CD4-positive, alpha-beta memory T cell (primary cell): ENCODE measurements at regions not wholly inside any gene's neighbourhood (a gene's known extent, or its start where the extent isn't known, plus 50 kb on each side); places are given as distances from the start of the nearest gene placed in this dataset.

ENCODE experiments used
- CTCF ChIA-PET: fragments of 350-600 bp; sonication (Branson Sonifier 250); formaldehyde crosslinking; loops from one replicate; lab custom pipeline; 2021; ENCODE audit warnings: inconsistent platforms; ENCODE audit not compliant: partially characterized antibody; lab: Charles Lee
- POLR2A ChIA-PET: fragments of 350-600 bp; sonication (Branson Sonifier 250); formaldehyde crosslinking; loops from one replicate; lab custom pipeline; 2021; ENCODE audit not compliant: partially characterized antibody; lab: Charles Lee
- DNase-seq, 5 donors: peaks; one replicate each; pipeline versions ENCODE4 v3.0.0 to v3.0.0-alpha.2; 2020 to 2022; ENCODE audit warnings: mixed read lengths in 1 of 5
- H3K27ac ChIP-seq: one replicate; pipeline ENCODE4 v1.7.0; 2013; ENCODE audit warnings: low read depth, low read length
- H3K27me3 ChIP-seq: 2 replicates; pipeline ENCODE4 v1.7.0; 2013; ENCODE audit warnings: mild to moderate bottlenecking, low read length, moderate library complexity; ENCODE audit not compliant: insufficient read depth
- H3K36me3 ChIP-seq: 2 replicates; pipeline ENCODE4 v1.7.0; 2013; ENCODE audit warnings: mild to moderate bottlenecking, low read length, moderate library complexity; ENCODE audit not compliant: insufficient read depth
- H3K4me1 ChIP-seq: 2 replicates; pipeline ENCODE4 v1.7.0; 2013; ENCODE audit warnings: mild to moderate bottlenecking, low read length, moderate library complexity; ENCODE audit not compliant: insufficient read depth
- H3K4me3 ChIP-seq, 2 donors: one replicate each; pipeline ENCODE4 v1.7.0; 2013; ENCODE audit warnings: low read length in 2 of 2, mild to moderate bottlenecking in 1 of 2
- H3K9me3 ChIP-seq, 2 donors: one replicate each; pipeline ENCODE4 v1.7.0; 2013; ENCODE audit warnings: low read length in 2 of 2, control low read depth in 1 of 2; ENCODE audit not compliant: control insufficient read depth in 1 of 2
- H3K27ac Mint-ChIP-seq, 7 donors: one replicate each; pipeline ENCODE4 v1.8.0; 2020 to 2021; ENCODE audit warnings: mixed read lengths in 7 of 7, mild to moderate bottlenecking in 6 of 7, inconsistent platforms in 3 of 7, moderate library complexity in 3 of 7
- H3K27me3 Mint-ChIP-seq, 2 donors: one replicate each; pipeline ENCODE4 v1.8.0; 2020 to 2021; ENCODE audit warnings: mixed read lengths in 2 of 2
- H3K36me3 Mint-ChIP-seq, 2 donors: one replicate each; pipeline ENCODE4 v1.8.0; 2020 to 2021; ENCODE audit warnings: mixed read lengths in 2 of 2, inconsistent platforms in 1 of 2, mild to moderate bottlenecking in 1 of 2
- H3K4me1 Mint-ChIP-seq, 4 donors: one replicate each; pipeline ENCODE4 v1.8.0; 2020 to 2021; ENCODE audit warnings: mixed read lengths in 4 of 4, mild to moderate bottlenecking in 1 of 4
- H3K4me3 Mint-ChIP-seq, 8 donors: one replicate each; pipeline ENCODE4 v1.8.0; 2020 to 2021; ENCODE audit warnings: mixed read lengths in 8 of 8, mild to moderate bottlenecking in 7 of 8, moderate library complexity in 6 of 8, inconsistent platforms in 3 of 8
- H3K9me3 Mint-ChIP-seq, 8 donors: one replicate each; pipeline ENCODE4 v1.8.0; 2020 to 2021; ENCODE audit warnings: mixed read lengths in 8 of 8, mild to moderate bottlenecking in 5 of 8, inconsistent platforms in 3 of 8, moderate library complexity in 1 of 8
- intact Hi-C: fragments of 100-400 bp; cut with micrococcal nuclease; formaldehyde crosslinking; loops from one replicate; pipeline ENCODE4 v1.15.1; 2023

GRCh38 chr6:140011537-140011936, 637.1 kb upstream of the CITED2 start:
- no peaks in the 10 kb centered on the region for H3K36me3 ChIP-seq
- peaks cover 0 to under 1% of the 10 kb centered on the region in 2 donors for H3K27me3 Mint-ChIP-seq

DNA sequence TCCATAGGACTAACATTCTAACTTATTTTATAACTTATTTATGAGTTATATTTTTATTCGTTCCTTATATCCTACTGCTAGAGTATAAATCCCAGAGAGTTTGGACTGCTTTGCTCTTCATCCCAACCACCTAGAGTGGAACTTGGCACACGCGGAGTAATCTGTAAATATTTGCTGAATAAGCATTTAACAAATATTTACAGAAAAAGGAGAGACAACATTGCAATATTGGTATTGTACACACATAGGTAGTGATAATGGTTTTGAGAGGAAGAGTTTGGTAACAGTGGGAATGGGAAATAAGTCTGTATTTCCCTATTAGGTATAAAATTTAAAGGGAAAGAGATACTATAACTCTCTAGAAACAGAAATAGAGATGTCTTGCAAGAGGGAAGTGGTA, 634.8 kb upstream of the CITED2 start:
- no peaks in the 10 kb centered on the region for H3K9me3 ChIP-seq
- no peaks in the 10 kb centered on the region for H3K36me3 ChIP-seq
- Mint-ChIP-seq H3K4me1 (peaks cover 0 to 1% (median 0%) of the 10 kb centered on the region in 4 donors), H3K36me3 (no peaks in the 10 kb centered on the region), H3K27ac (no peak overlapping the region), H3K27me3 (peaks cover 1 to 4% of the 10 kb centered on the region in 2 donors), H3K4me3 (no peak overlapping the region), H3K9me3 (peaks cover 0 to 2% (median 0%) of the 10 kb centered on the region in 8 donors)
- no peak for DNase-seq
- no peak overlapping the region for H3K27ac ChIP-seq
- no peaks in the 10 kb centered on the region for H3K4me1 ChIP-seq
- CTCF ChIA-PET, result no interaction called here
- POLR2A ChIA-PET, result no interaction called here
- intact Hi-C loops, result no loop called here
- no peak overlapping the region for H3K4me3 ChIP-seq
- H3K27me3 ChIP-seq, result no peaks in the 10 kb centered on the region

More at GRCh38 chr6:140011537-140011936, 637.1 kb upstream of the CITED2 start:
- H3K9me3 ChIP-seq, result no peaks in the 10 kb centered on the region
- Mint-ChIP-seq H3K4me1 (peaks cover 0 to 1% (median 0%) of the 10 kb centered on the region in 4 donors), H3K9me3 (peaks cover 0 to 2% (median 0%) of the 10 kb centered on the region in 8 donors), H3K4me3 (no peak overlapping the region), H3K36me3 (no peaks in the 10 kb centered on the region), H3K27ac (no peak overlapping the region)
- intact Hi-C loops, result no loop called here
- no peaks in the 10 kb centered on the region for H3K4me1 ChIP-seq
- ChIA-PET CTCF (no interaction called here), POLR2A (no interaction called here)
- no peak overlapping the region for H3K27ac ChIP-seq
- no peak overlapping the region for H3K4me3 ChIP-seq
- H3K27me3 ChIP-seq, result no peaks in the 10 kb centered on the region
- no peak for DNase-seq

DNA sequence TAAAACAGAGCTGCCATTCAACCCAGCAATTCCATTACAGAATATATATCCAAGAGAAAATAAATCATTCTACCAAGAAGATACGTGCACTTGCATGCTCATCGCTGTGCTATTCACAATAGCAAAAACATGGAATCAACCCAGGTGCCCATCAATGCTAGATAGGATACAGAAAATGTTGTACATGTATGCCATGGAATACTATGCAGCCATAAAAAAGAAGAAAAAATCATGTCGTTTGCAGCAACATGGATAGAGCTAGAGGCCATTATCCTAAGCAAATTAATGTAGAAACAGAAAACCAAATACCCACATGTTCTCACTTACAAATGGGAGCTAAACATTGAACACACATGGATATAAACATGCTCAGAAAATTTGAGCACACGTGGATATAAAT, 633.1 kb upstream of the CITED2 start:
- Histone ChIP-seq H3K4me1 (no peaks in the 10 kb centered on the region), H3K27ac (no peak overlapping the region), H3K36me3 (no peaks in the 10 kb centered on the region), H3K9me3 (no peaks in the 10 kb centered on the region), H3K27me3 (no peaks in the 10 kb centered on the region), H3K4me3 (no peak overlapping the region)
- Mint-ChIP-seq H3K27me3 (peaks cover 1 to 4% of the 10 kb centered on the region in 2 donors), H3K36me3 (no peaks in the 10 kb centered on the region), H3K4me3 (no peak overlapping the region), H3K27ac (no peak overlapping the region), H3K4me1 (peaks cover 0 to 1% (median 0%) of the 10 kb centered on the region in 4 donors), H3K9me3 (peaks cover 0 to 1% (median 0%) of the 10 kb centered on the region in 8 donors)
- intact Hi-C loops, result no loop called here
- ChIA-PET CTCF (interaction anchor here (0.6 kb wide), 1 partner anchor 779 kb away, joined by 3 read pairs; no protein-coding TSS in a partner anchor), POLR2A (no interaction called here)
- no peak for DNase-seq

GRCh38 chr6:140003217-140003616, 628.8 kb upstream of the CITED2 start:
- H3K4me1 Mint-ChIP-seq, result no peaks in the 10 kb centered on the region
- peaks cover 1 to 4% of the 10 kb centered on the region in 2 donors for H3K27me3 Mint-ChIP-seq
- no peaks in the 10 kb centered on the region for H3K9me3 ChIP-seq
- H3K4me3 ChIP-seq, result no peak overlapping the region
- no peak overlapping the region for H3K27ac Mint-ChIP-seq
- no peaks in the 10 kb centered on the region for H3K27me3 ChIP-seq
- intact Hi-C loops, result no loop called here
- H3K36me3 Mint-ChIP-seq, result no peaks in the 10 kb centered on the region
- no peaks in the 10 kb centered on the region for H3K36me3 ChIP-seq
- POLR2A ChIA-PET, result no interaction called here
- CTCF ChIA-PET, result no interaction called here
- no peak overlapping the region for H3K4me3 Mint-ChIP-seq
- H3K27ac ChIP-seq, result no peak overlapping the region
- H3K9me3 Mint-ChIP-seq, result peaks cover 0 to 1% (median 0%) of the 10 kb centered on the region in 8 donors
- no peaks in the 10 kb centered on the region for H3K4me1 ChIP-seq
- no peak for DNase-seq

DNA sequence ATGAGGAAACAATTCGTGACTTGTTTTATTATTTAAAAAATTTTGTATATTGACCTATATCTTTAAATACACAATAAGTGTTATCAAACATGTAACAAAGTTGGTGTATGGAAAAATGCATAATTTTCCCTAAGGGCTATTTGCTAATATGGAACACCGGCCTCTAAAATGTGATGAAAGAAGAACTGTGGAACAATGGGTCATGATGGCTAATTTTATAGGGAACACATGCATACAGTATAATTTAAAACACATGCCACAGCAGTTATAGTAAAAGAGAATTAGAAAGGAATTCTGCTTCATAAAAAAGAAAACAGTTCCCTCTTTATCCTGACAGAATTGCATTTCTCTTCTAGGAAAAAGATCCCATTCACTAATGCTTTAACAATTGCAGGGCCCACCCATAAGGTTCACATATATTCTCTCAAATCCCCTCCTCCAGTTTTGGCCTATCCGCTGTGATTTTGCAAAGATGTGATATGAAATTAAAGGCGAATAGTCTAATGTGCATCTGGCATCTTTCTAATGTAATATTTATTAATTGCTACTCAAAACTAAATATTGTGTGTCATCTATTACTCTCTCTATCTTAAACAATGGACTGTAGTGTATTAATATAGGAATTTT, 628.1 kb upstream of the CITED2 start:
- Histone ChIP-seq H3K36me3 (no peaks in the 10 kb centered on the region), H3K4me3 (no peak overlapping the region), H3K4me1 (no peaks in the 10 kb centered on the region), H3K27me3 (no peaks in the 10 kb centered on the region), H3K9me3 (no peaks in the 10 kb centered on the region), H3K27ac (no peak overlapping the region)
- Mint-ChIP-seq H3K27me3 (peaks cover 1 to 4% of the 10 kb centered on the region in 2 donors), H3K4me3 (no peak overlapping the region), H3K4me1 (no peaks in the 10 kb centered on the region), H3K9me3 (peaks cover 0 to 1% (median 0%) of the 10 kb centered on the region in 8 donors), H3K36me3 (no peaks in the 10 kb centered on the region), H3K27ac (no peak overlapping the region)
- intact Hi-C loops, result no loop called here
- ChIA-PET CTCF (no interaction called here), POLR2A (no interaction called here)
- no peak for DNase-seq

DNA sequence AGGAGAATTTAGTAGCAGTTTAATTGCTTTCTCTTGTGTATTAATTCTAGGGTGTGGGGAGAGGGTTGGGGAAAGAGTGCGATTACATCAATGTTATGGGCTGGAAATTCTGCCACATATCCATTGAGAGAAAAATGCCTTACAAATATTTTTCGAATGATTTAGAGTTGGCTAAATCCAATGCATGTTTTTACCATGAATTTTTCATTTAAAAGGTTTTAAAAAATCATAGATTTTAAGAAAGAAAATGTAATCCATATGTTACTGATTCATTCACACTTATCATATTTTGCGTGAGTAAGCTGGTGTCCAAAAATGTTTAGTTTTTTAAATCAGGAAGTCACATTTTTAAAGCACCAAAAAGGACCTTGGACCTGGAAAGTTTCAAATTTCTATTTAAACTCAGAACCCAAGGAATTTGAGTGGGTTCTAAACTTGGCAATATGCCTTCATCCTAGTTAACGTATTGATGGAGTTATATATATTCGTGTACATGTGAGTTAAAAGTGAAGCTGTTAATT, 627.4 kb upstream of the CITED2 start:
- intact Hi-C loops, result no loop called here
- Mint-ChIP-seq H3K4me3 (no peak overlapping the region), H3K27me3 (peaks cover 1 to 4% of the 10 kb centered on the region in 2 donors), H3K4me1 (no peaks in the 10 kb centered on the region), H3K9me3 (peaks cover 0 to 1% (median 0%) of the 10 kb centered on the region in 8 donors), H3K27ac (no peak overlapping the region), H3K36me3 (no peaks in the 10 kb centered on the region)
- no peak overlapping the region for H3K4me3 ChIP-seq
- no peaks in the 10 kb centered on the region for H3K4me1 ChIP-seq
- POLR2A ChIA-PET, result no interaction called here
- H3K27ac ChIP-seq, result no peak overlapping the region
- no peaks in the 10 kb centered on the region for H3K36me3 ChIP-seq
- H3K9me3 ChIP-seq, result no peaks in the 10 kb centered on the region
- no peak for DNase-seq
- CTCF ChIA-PET, result no interaction called here
- no peaks in the 10 kb centered on the region for H3K27me3 ChIP-seq

DNA sequence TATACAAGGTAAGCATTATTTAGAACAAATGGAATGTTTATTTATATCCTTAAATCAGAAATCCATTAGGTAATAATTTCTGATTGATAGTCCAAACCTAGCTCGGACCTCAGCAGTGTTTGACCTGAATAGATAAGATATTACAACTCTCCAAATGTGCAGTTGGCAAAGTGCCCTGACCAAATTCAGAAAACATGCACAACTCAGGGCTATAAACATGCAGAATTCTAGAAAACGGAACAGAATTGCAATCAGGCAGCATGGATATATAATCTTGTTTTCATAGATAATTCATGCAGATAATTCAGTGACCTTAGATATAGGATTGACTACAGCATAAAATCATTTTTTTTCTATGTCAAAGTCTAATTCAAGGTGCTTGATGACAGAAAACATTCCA, 626.6 kb upstream of the CITED2 start:
- Mint-ChIP-seq H3K27me3 (peaks cover 0 to 1% of the 10 kb centered on the region in 2 donors), H3K9me3 (peaks cover 0 to 1% (median 0%) of the 10 kb centered on the region in 8 donors), H3K4me1 (no peaks in the 10 kb centered on the region), H3K36me3 (no peaks in the 10 kb centered on the region), H3K4me3 (no peak overlapping the region), H3K27ac (no peak overlapping the region)
- no peaks in the 10 kb centered on the region for H3K4me1 ChIP-seq
- no peak for DNase-seq
- ChIA-PET CTCF (no interaction called here), POLR2A (no interaction called here)
- no peak overlapping the region for H3K4me3 ChIP-seq
- intact Hi-C loops, result no loop called here
- no peak overlapping the region for H3K27ac ChIP-seq
- no peaks in the 10 kb centered on the region for H3K36me3 ChIP-seq
- no peaks in the 10 kb centered on the region for H3K27me3 ChIP-seq
- no peaks in the 10 kb centered on the region for H3K9me3 ChIP-seq
